Neural cell (in vitro differentiated cells): ENCODE measurements at regions not wholly inside any gene's neighbourhood (a gene's known extent, or its start where the extent isn't known, plus 50 kb on each side); places are given as distances from the start of the nearest gene placed in this dataset.

Experiments
- H2AFZ ChIP-seq: fragments of 200-600, 300-800 bp; sonication (generic), shearing (Covaris generic); 2 replicates; pipeline ENCODE4 v1.6.0; 2014; ENCODE audit warnings: low read depth, mild to moderate bottlenecking, antibody characterized with exemption, low read length, moderate library complexity
- H3F3A ChIP-seq: fragments of 200-600 bp; shearing (Covaris generic); 2 replicates; pipeline ENCODE4 v1.6.1; 2016; ENCODE audit warnings: mild to moderate bottlenecking, moderate library complexity, mixed read lengths, antibody characterized with exemption, low read length; ENCODE audit not compliant: insufficient read depth, poor library complexity, severe bottlenecking
- H3K27ac ChIP-seq: fragments of 200-600, 300-800 bp; sonication (generic), shearing (Covaris generic); 2 replicates; pipeline ENCODE4 v1.5.1; 2014; ENCODE audit warnings: mild to moderate bottlenecking, low read length, moderate library complexity
- H3K27me3 ChIP-seq: fragments of 300-800, 200-600 bp; sonication (generic), shearing (Covaris generic); 2 replicates; pipeline ENCODE4 v1.6.0; 2014; ENCODE audit warnings: mild to moderate bottlenecking, low read depth, low read length, moderate library complexity; ENCODE audit not compliant: insufficient read depth
- H3K36me3 ChIP-seq: fragments of 300-800, 200-600 bp; sonication (generic), shearing (Covaris generic); 2 replicates; pipeline ENCODE4 v1.5.1; 2014; ENCODE audit warnings: mild to moderate bottlenecking, antibody characterized with exemption, low read length, moderate library complexity; ENCODE audit not compliant: insufficient read depth
- H3K4me2 ChIP-seq: fragments of 300-800, 200-600 bp; sonication (generic), shearing (Covaris generic); 2 replicates; pipeline ENCODE4 v1.6.0; 2014; ENCODE audit warnings: mild to moderate bottlenecking, low read length
- H3K4me3 ChIP-seq: fragments of 300-800, 200-600 bp; sonication (generic), shearing (Covaris generic); 2 replicates; pipeline ENCODE4 v1.5.1; 2014; ENCODE audit warnings: mild to moderate bottlenecking, low read length, moderate library complexity
- H3K79me2 ChIP-seq: fragments of 200-600 bp; shearing (Covaris generic); replicated peaks from 2 replicates; pipeline ENCODE4 v1.6.0; 2014; ENCODE audit warnings: mild to moderate bottlenecking, low read length, moderate library complexity; ENCODE audit not compliant: insufficient read depth
- H3K9ac ChIP-seq: fragments of 300-800, 200-600 bp; sonication (generic), shearing (Covaris generic); 2 replicates; pipeline ENCODE4 v1.6.1; 2016; ENCODE audit warnings: mild to moderate bottlenecking, low read length, mixed read lengths
- H3K9me2 ChIP-seq: fragments of 200-600 bp; shearing (Covaris generic); 2 replicates; pipeline ENCODE4 v1.6.1; 2016; ENCODE audit warnings: mild to moderate bottlenecking, low read length, mixed read lengths; ENCODE audit not compliant: insufficient read depth
- H3K9me3 ChIP-seq: fragments of 200-600, 300-800 bp; sonication (generic), shearing (Covaris generic); 2 replicates; pipeline ENCODE4 v1.6.1; 2016; ENCODE audit warnings: mild to moderate bottlenecking, mixed run types, low read length, moderate library complexity, mixed read lengths
- H4K20me1 ChIP-seq: fragments of 200-600 bp; shearing (Covaris generic); 2 replicates; pipeline ENCODE4 v1.6.1; 2016; ENCODE audit warnings: mild to moderate bottlenecking, mixed run types; ENCODE audit not compliant: insufficient read depth
- CTCF ChIP-seq: fragments of 450-650 bp; IDR thresholded peaks from 2 replicates; pipeline ENCODE4 v1.5.1; 2014; ENCODE audit warnings: antibody characterized with exemption, mild to moderate bottlenecking, moderate library complexity; ENCODE audit not compliant: poor library complexity, severe bottlenecking
- EP300 ChIP-seq: fragments of 450-650 bp; conservative IDR thresholded peaks from 2 replicates; pipeline ENCODE4 v1.6.1; 2014; ENCODE audit warnings: antibody characterized with exemption, mild to moderate bottlenecking, moderate library complexity; ENCODE audit not compliant: poor library complexity, severe bottlenecking
- EZH2 ChIP-seq: fragments of 200-600, 300-800 bp; shearing (Covaris generic), sonication (generic); IDR thresholded peaks from 2 replicates; pipeline ENCODE4 v1.6.1; 2014; ENCODE audit warnings: antibody characterized with exemption, low read length, borderline replicate concordance, mild to moderate bottlenecking; ENCODE audit not compliant: insufficient read depth, poor library complexity, severe bottlenecking
- MXI1 ChIP-seq: fragments of 450-650 bp; conservative IDR thresholded peaks from 2 replicates; pipeline ENCODE4 v1.6.1; 2014; ENCODE audit warnings: antibody characterized with exemption, mild to moderate bottlenecking; ENCODE audit not compliant: poor library complexity, severe bottlenecking
- POLR2AphosphoS5 ChIP-seq: IDR thresholded peaks from 2 replicates; pipeline ENCODE4 v1.6.1; 2012
- RAD21 ChIP-seq: fragments of 450-650 bp; conservative IDR thresholded peaks from 2 replicates; pipeline ENCODE4 v1.6.1; 2014; ENCODE audit warnings: antibody characterized with exemption, mild to moderate bottlenecking, moderate library complexity
- REST ChIP-seq: IDR thresholded peaks from 2 replicates; pipeline ENCODE4 v1.6.1; 2012; ENCODE audit warnings: borderline replicate concordance
- SMC3 ChIP-seq: fragments of 450-650 bp; conservative IDR thresholded peaks from 2 replicates; pipeline ENCODE4 v1.6.1; 2014; ENCODE audit warnings: antibody characterized with exemption, mild to moderate bottlenecking, moderate library complexity; ENCODE audit not compliant: poor library complexity
- TAF1 ChIP-seq: IDR thresholded peaks from 2 replicates; pipeline ENCODE4 v1.6.1; 2012; ENCODE audit warnings: low read depth

GRCh38 chr13:105616333-105617075, 919.0 kb downstream of the EFNB2 start:
- TF ChIP-seq POLR2AphosphoS5 (no peak), MXI1 (no peak), REST (no peak), TAF1 (no peak), RAD21 (no peak), SMC3 (no peak), EP300 (no peak), EZH2 (no peak), CTCF (no peak)
- Histone ChIP-seq H3K9me3 (no peaks in the 10 kb centered on the region), H3K9ac (no peak overlapping the region), H3K36me3 (no peaks in the 10 kb centered on the region), H3K27me3 (no peaks in the 10 kb centered on the region), H3K4me2 (no peak overlapping the region), H3K79me2 (no peaks in the 10 kb centered on the region), H4K20me1 (no peaks in the 10 kb centered on the region), H3K27ac (no peak overlapping the region), H3F3A (no peaks in the 10 kb centered on the region), H3K4me3 (no peak overlapping the region), H2AFZ (no peak overlapping the region), H3K9me2 (no peaks in the 10 kb centered on the region)

DNA sequence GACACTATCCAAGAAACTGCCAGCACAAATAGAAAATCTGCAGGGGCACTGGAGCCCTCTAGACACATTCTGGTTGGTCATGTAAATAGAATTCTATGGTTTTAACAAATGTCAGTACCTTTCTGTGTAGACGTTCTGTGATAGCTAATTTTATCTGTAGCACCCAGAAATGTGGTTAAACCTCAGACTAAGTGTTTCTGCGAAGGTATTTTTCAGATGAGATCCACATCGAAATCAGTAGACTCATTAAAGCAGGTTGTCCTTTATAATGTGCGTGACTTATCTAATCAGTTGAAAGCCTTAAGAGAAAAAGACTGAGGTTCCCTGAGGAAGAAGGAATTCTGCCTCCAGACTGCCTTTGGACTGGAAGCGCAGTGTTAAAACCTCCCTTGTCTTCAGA, 922.9 kb downstream of the EFNB2 start:
- H3K27ac ChIP-seq = no peak overlapping the region
- no peaks in the 10 kb centered on the region for H3K9me3 ChIP-seq
- H3K36me3 ChIP-seq = no peaks in the 10 kb centered on the region
- no peaks in the 10 kb centered on the region for H4K20me1 ChIP-seq
- no peak overlapping the region for H3K9ac ChIP-seq
- no peaks in the 10 kb centered on the region for H3F3A ChIP-seq
- H2AFZ ChIP-seq = no peak overlapping the region
- no peaks in the 10 kb centered on the region for H3K9me2 ChIP-seq
- no peak overlapping the region for H3K4me2 ChIP-seq
- H3K4me3 ChIP-seq = no peak overlapping the region
- no peaks in the 10 kb centered on the region for H3K79me2 ChIP-seq
- TF ChIP-seq SMC3 = no peak
- TF ChIP-seq CTCF = no peak
- no peak for TF ChIP-seq MXI1
- no peak for TF ChIP-seq TAF1
- TF ChIP-seq POLR2AphosphoS5 = no peak
- TF ChIP-seq EP300 = no peak
- TF ChIP-seq REST = no peak
- TF ChIP-seq RAD21 = no peak
- TF ChIP-seq EZH2 = no peak
- no peaks in the 10 kb centered on the region for H3K27me3 ChIP-seq
